SK-N-SH (cell line): ENCODE measurements at regions not wholly inside any gene's neighbourhood (a gene's known extent, or its start where the extent isn't known, plus 50 kb on each side); places are given as distances from the start of the nearest gene placed in this dataset.

Experiments
- CHD2 ChIP-seq: fragments of 150-350 bp; IDR thresholded peaks from 2 replicates; pipeline ENCODE4 v1.6.1; 2018; ENCODE audit warnings: low read length; ENCODE audit not compliant: partially characterized antibody
- EP300 ChIP-seq, 2 experiments: IDR thresholded peaks; 2 replicates each; pipeline versions ENCODE4 v1.4.0 to v1.6.1; 2012; ENCODE audit warnings: borderline replicate concordance in 1 of 2, low read depth in 1 of 2, low read length in 1 of 2
- EZH2phosphoT487 ChIP-seq: fragments of 200-600 bp; sonication (generic); IDR thresholded peaks from 2 replicates; pipeline ENCODE4 v1.6.1; 2017; ENCODE audit warnings: low read depth, mixed run types, mild to moderate bottlenecking, antibody characterized with exemption, moderate library complexity, borderline replicate concordance
- GABPA ChIP-seq: IDR thresholded peaks from 2 replicates; pipeline ENCODE4 v1.4.0; 2012; ENCODE audit warnings: low read depth, mild to moderate bottlenecking
- NFIC ChIP-seq: IDR thresholded peaks from 2 replicates; pipeline ENCODE4 v1.4.0; 2012; ENCODE audit warnings: borderline replicate concordance
- POLR2AphosphoS5 ChIP-seq: IDR thresholded peaks from 2 replicates; pipeline ENCODE4 v1.6.1; 2012; ENCODE audit warnings: low read depth, low read length
- RCOR1 ChIP-seq: fragments of 150-350 bp; IDR thresholded peaks from 2 replicates; pipeline ENCODE4 v1.6.1; 2017; ENCODE audit warnings: antibody characterized with exemption, low read length
- RXRA ChIP-seq: IDR thresholded peaks from 2 replicates; pipeline ENCODE4 v1.4.0; 2012; ENCODE audit warnings: low read depth, mild to moderate bottlenecking, borderline replicate concordance
- TEAD4 ChIP-seq: IDR thresholded peaks from 2 replicates; pipeline ENCODE4 v1.4.0; 2012; ENCODE audit warnings: mild to moderate bottlenecking, borderline replicate concordance; ENCODE audit not compliant: insufficient read depth
- TF ChIP-seq, protein P1 (sequence below): IDR thresholded peaks from 2 replicates; pipeline ENCODE4 v1.4.0; 2012; ENCODE audit warnings: low read depth, borderline replicate concordance
- TF ChIP-seq, protein P2 (sequence below): fragments of 200-600 bp; sonication (generic); IDR thresholded peaks from 2 replicates; pipeline ENCODE4 v1.6.1; 2017; ENCODE audit warnings: antibody characterized with exemption, mild to moderate bottlenecking, moderate library complexity
- TF ChIP-seq, protein P3 (sequence below): IDR thresholded peaks from 2 replicates; pipeline ENCODE4 v1.4.0; 2012; ENCODE audit warnings: low read depth
- TF ChIP-seq, protein P4 (sequence below): fragments of 150-350 bp; IDR thresholded peaks from 2 replicates; pipeline ENCODE4 v1.6.1; 2017; ENCODE audit warnings: antibody characterized with exemption, low read length, low read depth, borderline replicate concordance
- TF ChIP-seq, protein P5 (sequence below): IDR thresholded peaks from 2 replicates; pipeline ENCODE4 v1.6.1; 2012; ENCODE audit warnings: mild to moderate bottlenecking, low read depth, low read length, moderate library complexity

DNA sequence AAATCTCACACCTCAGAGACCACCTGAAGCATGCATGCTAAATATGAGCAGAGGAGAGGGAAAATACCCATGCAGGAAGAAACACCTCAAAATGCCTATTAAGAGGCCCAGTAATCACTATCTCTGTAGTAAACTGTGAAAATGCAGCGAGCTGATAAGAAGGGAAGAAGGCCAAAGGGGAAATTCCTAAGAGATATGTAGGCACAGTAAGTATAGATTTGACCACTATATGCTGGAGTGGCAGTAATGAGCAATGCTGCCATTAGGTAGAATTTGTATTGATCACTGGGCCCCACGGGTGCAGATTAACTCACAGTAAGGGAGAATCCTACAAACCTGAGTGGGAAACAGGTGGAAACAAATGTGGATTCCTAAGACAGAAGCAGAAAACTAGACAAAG is 1813.1 kb upstream of the RAG2 start:
- TF ChIP-seq, protein P1, sequence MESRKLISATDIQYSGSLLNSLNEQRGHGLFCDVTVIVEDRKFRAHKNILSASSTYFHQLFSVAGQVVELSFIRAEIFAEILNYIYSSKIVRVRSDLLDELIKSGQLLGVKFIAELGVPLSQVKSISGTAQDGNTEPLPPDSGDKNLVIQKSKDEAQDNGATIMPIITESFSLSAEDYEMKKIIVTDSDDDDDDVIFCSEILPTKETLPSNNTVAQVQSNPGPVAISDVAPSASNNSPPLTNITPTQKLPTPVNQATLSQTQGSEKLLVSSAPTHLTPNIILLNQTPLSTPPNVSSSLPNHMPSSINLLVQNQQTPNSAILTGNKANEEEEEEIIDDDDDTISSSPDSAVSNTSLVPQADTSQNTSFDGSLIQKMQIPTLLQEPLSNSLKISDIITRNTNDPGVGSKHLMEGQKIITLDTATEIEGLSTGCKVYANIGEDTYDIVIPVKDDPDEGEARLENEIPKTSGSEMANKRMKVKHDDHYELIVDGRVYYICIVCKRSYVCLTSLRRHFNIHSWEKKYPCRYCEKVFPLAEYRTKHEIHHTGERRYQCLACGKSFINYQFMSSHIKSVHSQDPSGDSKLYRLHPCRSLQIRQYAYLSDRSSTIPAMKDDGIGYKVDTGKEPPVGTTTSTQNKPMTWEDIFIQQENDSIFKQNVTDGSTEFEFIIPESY: no peak
- TF ChIP-seq, protein P2, sequence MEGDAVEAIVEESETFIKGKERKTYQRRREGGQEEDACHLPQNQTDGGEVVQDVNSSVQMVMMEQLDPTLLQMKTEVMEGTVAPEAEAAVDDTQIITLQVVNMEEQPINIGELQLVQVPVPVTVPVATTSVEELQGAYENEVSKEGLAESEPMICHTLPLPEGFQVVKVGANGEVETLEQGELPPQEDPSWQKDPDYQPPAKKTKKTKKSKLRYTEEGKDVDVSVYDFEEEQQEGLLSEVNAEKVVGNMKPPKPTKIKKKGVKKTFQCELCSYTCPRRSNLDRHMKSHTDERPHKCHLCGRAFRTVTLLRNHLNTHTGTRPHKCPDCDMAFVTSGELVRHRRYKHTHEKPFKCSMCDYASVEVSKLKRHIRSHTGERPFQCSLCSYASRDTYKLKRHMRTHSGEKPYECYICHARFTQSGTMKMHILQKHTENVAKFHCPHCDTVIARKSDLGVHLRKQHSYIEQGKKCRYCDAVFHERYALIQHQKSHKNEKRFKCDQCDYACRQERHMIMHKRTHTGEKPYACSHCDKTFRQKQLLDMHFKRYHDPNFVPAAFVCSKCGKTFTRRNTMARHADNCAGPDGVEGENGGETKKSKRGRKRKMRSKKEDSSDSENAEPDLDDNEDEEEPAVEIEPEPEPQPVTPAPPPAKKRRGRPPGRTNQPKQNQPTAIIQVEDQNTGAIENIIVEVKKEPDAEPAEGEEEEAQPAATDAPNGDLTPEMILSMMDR: peak; percentile 19; the same call in 1 of the 2 replicates
- TF ChIP-seq RCOR1 (no peak), GABPA (no peak), RXRA (no peak), EZH2phosphoT487 (no peak), TEAD4 (no peak), POLR2AphosphoS5 (no peak), EP300 (IDR thresholded peaks at IDR 0.05; ENCODE audit: borderline replicate concordance in 1 of 2, low read depth in 1 of 2, low read length in 1 of 2) (no peak), CHD2 (no peak), NFIC (no peak)
- TF ChIP-seq, protein P3, sequence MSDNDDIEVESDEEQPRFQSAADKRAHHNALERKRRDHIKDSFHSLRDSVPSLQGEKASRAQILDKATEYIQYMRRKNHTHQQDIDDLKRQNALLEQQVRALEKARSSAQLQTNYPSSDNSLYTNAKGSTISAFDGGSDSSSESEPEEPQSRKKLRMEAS: no peak
- TF ChIP-seq, protein P4, sequence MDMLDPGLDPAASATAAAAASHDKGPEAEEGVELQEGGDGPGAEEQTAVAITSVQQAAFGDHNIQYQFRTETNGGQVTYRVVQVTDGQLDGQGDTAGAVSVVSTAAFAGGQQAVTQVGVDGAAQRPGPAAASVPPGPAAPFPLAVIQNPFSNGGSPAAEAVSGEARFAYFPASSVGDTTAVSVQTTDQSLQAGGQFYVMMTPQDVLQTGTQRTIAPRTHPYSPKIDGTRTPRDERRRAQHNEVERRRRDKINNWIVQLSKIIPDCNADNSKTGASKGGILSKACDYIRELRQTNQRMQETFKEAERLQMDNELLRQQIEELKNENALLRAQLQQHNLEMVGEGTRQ: no peak
- TF ChIP-seq, protein P5, sequence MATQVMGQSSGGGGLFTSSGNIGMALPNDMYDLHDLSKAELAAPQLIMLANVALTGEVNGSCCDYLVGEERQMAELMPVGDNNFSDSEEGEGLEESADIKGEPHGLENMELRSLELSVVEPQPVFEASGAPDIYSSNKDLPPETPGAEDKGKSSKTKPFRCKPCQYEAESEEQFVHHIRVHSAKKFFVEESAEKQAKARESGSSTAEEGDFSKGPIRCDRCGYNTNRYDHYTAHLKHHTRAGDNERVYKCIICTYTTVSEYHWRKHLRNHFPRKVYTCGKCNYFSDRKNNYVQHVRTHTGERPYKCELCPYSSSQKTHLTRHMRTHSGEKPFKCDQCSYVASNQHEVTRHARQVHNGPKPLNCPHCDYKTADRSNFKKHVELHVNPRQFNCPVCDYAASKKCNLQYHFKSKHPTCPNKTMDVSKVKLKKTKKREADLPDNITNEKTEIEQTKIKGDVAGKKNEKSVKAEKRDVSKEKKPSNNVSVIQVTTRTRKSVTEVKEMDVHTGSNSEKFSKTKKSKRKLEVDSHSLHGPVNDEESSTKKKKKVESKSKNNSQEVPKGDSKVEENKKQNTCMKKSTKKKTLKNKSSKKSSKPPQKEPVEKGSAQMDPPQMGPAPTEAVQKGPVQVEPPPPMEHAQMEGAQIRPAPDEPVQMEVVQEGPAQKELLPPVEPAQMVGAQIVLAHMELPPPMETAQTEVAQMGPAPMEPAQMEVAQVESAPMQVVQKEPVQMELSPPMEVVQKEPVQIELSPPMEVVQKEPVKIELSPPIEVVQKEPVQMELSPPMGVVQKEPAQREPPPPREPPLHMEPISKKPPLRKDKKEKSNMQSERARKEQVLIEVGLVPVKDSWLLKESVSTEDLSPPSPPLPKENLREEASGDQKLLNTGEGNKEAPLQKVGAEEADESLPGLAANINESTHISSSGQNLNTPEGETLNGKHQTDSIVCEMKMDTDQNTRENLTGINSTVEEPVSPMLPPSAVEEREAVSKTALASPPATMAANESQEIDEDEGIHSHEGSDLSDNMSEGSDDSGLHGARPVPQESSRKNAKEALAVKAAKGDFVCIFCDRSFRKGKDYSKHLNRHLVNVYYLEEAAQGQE: no peak
